ENCODE measurements at regions not wholly inside any gene's neighbourhood (a gene's known extent, or its start where the extent isn't known, plus 50 kb on each side); places are given as distances from the start of the nearest gene placed in this dataset.
A peak's percentile ranks its signal among the peaks of the same experiment; 100 is the strongest.
"Not testable (repeated sequence)": the region's sequence is repeated elsewhere in the genome, so short reads cannot be mapped to it uniquely, and the experiment has no call there.

DNA sequence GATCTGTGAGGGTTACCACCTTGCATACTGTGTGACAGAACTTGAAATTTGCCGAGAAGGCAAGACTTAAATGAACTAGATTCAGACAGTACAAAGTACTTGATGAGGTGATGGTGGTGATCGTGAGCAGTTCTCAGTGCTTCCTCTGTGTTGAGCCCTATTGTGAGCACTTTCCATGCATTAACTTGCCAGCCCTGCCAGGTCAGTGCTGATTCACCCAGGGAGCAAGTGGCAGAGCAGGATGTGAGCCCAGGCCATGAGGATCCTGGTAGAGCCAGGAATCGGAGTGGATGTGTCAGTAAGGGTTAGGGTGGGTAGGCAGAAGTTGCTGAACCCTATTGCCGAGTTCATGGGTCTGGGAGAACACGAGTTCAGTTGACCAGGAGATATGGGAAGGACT lies 4545.7 kb upstream of the TPTE start:
- not testable (repeated sequence) for ATAC-seq, H3K27ac Mint-ChIP-seq

DNA sequence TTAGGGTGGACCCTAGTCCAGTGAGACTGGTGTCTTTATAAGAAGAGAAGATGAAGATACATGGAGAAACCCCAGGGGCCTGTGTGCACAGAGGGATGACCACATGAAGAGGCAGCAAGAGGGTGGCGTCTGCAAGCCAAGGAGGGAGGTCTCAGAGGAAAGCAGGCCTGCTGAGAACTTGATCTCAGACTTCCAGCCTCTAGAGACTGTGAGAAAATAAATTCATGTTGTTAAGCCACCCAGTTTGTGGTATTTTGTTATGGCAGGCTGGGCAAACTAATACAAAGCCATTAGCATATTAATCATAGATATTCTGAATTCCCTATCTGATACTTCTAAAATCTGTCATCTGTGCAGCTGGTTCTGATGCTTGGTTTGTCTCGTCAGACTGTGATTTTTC lies 4523.8 kb upstream of the TPTE start:
- H3K27me3 Mint-ChIP-seq (ENCODE audit: low read depth); CTCF ChIA-PET; H3K9me3 Mint-ChIP-seq (ENCODE audit: insufficient read depth); ATAC-seq; H3K4me3 Mint-ChIP-seq; H3K36me3 Mint-ChIP-seq (ENCODE audit: low read depth); H3K27ac Mint-ChIP-seq; H3K4me1 Mint-ChIP-seq (ENCODE audit: low read depth); DNase-seq; POLR2A ChIA-PET: not testable (repeated sequence)

More for the DNA sequence above, 4545.7 kb upstream of the TPTE start:
- DNase-seq; POLR2A ChIA-PET; H3K9me3 Mint-ChIP-seq (ENCODE audit: insufficient read depth); H3K36me3 Mint-ChIP-seq (ENCODE audit: low read depth); H3K4me3 Mint-ChIP-seq; H3K27me3 Mint-ChIP-seq (ENCODE audit: low read depth); CTCF ChIA-PET; H3K4me1 Mint-ChIP-seq (ENCODE audit: low read depth): not testable (repeated sequence)

- H3K4me1 Mint-ChIP-seq (ENCODE audit: low read depth); ATAC-seq; H3K27ac Mint-ChIP-seq; H3K4me3 Mint-ChIP-seq; POLR2A ChIA-PET; CTCF ChIA-PET; H3K9me3 Mint-ChIP-seq (ENCODE audit: insufficient read depth); H3K27me3 Mint-ChIP-seq (ENCODE audit: low read depth); H3K36me3 Mint-ChIP-seq (ENCODE audit: low read depth); DNase-seq: not testable (repeated sequence)
Observed at GRCh38 chr21:6015422-6016057, 4505.8 kb upstream of the TPTE start.

- ATAC-seq; CTCF ChIA-PET; H3K4me3 Mint-ChIP-seq; H3K36me3 Mint-ChIP-seq (ENCODE audit: low read depth); DNase-seq; H3K27me3 Mint-ChIP-seq (ENCODE audit: low read depth); H3K4me1 Mint-ChIP-seq (ENCODE audit: low read depth); H3K27ac Mint-ChIP-seq; POLR2A ChIA-PET; H3K9me3 Mint-ChIP-seq (ENCODE audit: insufficient read depth): not testable (repeated sequence)
Observed at GRCh38 chr21:6020460-6020859, 4500.9 kb upstream of the TPTE start.

DNA sequence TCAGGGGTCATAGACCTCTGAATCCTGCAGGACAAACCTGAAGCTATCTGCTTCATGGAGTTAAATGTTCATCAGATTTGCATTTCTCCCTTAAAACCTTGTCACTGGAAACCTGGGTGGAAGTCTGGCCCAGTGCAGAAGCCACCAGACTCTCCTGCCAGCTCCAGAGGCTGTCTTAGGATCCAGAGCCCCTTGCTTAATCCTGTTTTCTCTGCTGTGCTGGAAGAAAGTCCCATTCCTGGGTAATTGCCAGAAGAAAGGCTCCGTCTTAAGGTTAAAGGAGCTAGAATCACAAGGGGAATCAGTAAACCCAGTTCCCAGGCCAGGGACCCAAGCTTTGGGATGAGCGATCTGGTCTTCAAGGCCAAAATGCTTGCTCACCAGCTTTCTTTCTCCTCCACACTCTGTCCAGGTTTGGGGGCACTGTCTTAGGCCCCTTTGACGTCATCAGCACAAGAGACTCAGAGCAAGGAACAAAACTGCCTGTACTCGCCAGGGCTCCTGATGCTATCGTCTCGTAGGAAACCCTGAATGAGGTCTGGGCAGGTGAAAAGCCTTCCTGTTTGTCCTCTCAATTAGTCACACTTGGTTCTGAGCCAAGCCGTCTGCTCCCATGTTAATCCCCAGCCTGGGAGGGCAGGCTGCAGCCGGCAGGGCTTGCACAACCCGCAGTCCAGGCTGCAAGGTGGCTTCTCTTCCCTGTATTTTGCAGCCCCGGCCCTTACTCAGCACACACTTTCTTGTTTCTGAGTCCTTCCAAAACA lies 4500.2 kb upstream of the TPTE start:
- H3K27me3 Mint-ChIP-seq (ENCODE audit: low read depth); POLR2A ChIA-PET; ATAC-seq; CTCF ChIA-PET; DNase-seq; H3K9me3 Mint-ChIP-seq (ENCODE audit: insufficient read depth); H3K36me3 Mint-ChIP-seq (ENCODE audit: low read depth); H3K4me3 Mint-ChIP-seq; H3K27ac Mint-ChIP-seq; H3K4me1 Mint-ChIP-seq (ENCODE audit: low read depth): not testable (repeated sequence)

DNA sequence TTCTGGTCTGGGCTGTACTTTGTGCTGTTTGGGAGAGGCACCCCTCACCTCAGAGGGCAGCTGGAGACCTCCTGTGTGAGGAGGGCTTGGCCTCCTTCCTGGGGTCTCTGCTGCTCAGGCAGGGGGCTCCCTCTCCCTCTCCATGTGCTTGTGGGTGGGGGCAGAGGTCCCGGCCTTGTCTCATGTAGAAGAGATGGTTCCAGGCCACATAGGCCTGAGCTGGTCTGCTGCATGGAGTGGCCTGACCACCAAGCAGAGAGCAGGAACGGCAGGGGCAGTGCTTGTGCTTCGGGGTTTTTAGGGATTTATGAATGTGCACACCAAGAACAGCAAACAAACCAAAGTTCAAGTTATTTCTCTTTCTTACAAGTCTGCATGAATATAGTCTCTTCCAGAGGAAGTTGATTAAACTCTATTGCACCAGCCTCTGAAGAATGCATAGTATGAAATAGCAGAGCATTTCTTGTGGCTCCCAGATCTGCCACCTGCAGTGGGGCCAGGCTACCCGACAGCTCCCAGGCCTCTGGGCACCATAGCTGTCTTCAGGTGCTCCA lies 4499.6 kb upstream of the TPTE start:
- POLR2A ChIA-PET; ATAC-seq; H3K36me3 Mint-ChIP-seq (ENCODE audit: low read depth); CTCF ChIA-PET; H3K27me3 Mint-ChIP-seq (ENCODE audit: low read depth); DNase-seq; H3K4me3 Mint-ChIP-seq; H3K27ac Mint-ChIP-seq; H3K4me1 Mint-ChIP-seq (ENCODE audit: low read depth); H3K9me3 Mint-ChIP-seq (ENCODE audit: insufficient read depth): not testable (repeated sequence)

- ATAC-seq; H3K27me3 Mint-ChIP-seq (ENCODE audit: low read depth); H3K27ac Mint-ChIP-seq; DNase-seq; H3K4me1 Mint-ChIP-seq (ENCODE audit: low read depth); CTCF ChIA-PET; H3K36me3 Mint-ChIP-seq (ENCODE audit: low read depth); H3K4me3 Mint-ChIP-seq; POLR2A ChIA-PET; H3K9me3 Mint-ChIP-seq (ENCODE audit: insufficient read depth): not testable (repeated sequence)
Observed at GRCh38 chr21:6023331-6023730, 4498.1 kb upstream of the TPTE start.

GRCh38 chr21:6025139-6025538 lies 4496.2 kb upstream of the TPTE start:
- H3K27me3 Mint-ChIP-seq (ENCODE audit: low read depth); H3K27ac Mint-ChIP-seq; POLR2A ChIA-PET; DNase-seq; H3K4me3 Mint-ChIP-seq; H3K9me3 Mint-ChIP-seq (ENCODE audit: insufficient read depth); H3K36me3 Mint-ChIP-seq (ENCODE audit: low read depth); ATAC-seq; H3K4me1 Mint-ChIP-seq (ENCODE audit: low read depth); CTCF ChIA-PET: not testable (repeated sequence)

DNA sequence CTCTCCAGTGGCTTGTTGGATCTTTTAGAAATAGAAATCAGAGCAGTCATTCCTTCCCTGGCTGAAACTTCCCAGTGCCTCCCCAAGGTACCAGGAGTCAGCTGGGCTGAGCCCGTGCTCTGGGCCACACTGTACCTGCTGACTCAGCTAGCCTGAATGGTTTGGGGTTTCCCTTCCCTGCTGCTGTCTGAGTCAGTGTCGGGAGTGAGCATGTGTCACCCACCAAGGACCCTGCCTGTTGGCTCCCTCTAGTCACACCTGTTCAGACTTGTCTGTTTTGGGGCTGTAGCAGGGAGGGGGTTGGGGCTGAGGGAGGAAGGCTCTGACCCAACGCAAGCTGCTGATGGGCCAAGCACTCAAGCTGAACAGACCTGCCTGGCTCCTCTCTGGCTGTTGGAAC lies 4493.9 kb upstream of the TPTE start:
- H3K4me1 Mint-ChIP-seq (ENCODE audit: low read depth); H3K36me3 Mint-ChIP-seq (ENCODE audit: low read depth); H3K27me3 Mint-ChIP-seq (ENCODE audit: low read depth); CTCF ChIA-PET; H3K4me3 Mint-ChIP-seq; H3K27ac Mint-ChIP-seq; POLR2A ChIA-PET; DNase-seq; H3K9me3 Mint-ChIP-seq (ENCODE audit: insufficient read depth): not testable (repeated sequence)
- ATAC-seq, result peak; percentile 51

- DNase-seq; H3K36me3 Mint-ChIP-seq (ENCODE audit: low read depth); ATAC-seq; H3K4me3 Mint-ChIP-seq; H3K27me3 Mint-ChIP-seq (ENCODE audit: low read depth); H3K4me1 Mint-ChIP-seq (ENCODE audit: low read depth); CTCF ChIA-PET; H3K27ac Mint-ChIP-seq; H3K9me3 Mint-ChIP-seq (ENCODE audit: insufficient read depth); POLR2A ChIA-PET: not testable (repeated sequence)
Observed at GRCh38 chr21:6034124-6034678, 4487.2 kb upstream of the TPTE start.

DNA sequence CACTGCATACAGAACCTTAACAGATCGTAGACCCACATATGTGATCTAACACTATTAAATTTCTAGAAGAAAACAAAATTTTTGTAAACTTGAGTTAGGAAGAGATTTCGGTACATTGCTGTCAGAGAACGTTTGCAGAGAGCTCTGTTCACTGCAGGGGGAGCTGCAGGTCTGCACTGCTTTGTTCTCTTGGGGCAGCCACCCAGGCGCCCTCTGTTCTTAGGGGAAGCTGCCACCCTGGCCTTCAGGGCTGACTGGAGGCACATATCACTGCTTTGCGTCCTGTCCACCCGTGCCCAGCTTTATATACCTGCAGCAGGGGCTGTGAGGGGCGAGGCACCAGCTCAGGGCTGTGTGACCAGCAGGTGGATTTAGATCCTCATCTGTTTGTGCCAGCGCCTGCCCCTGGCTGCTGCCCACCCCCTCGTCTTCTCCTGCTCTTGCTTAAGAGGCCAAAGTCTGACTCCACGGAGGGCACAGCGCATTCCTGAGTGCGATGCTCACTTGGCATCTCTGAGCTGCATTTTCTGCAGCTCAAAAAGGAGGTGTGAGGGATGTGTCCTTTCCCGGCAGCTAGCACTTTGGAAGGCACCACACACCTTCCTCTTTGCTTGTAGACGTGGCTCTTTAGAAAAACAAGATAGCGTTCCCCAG lies 4486.4 kb upstream of the TPTE start:
- H3K9me3 Mint-ChIP-seq (ENCODE audit: insufficient read depth); H3K27me3 Mint-ChIP-seq (ENCODE audit: low read depth); CTCF ChIA-PET; H3K4me1 Mint-ChIP-seq (ENCODE audit: low read depth); H3K4me3 Mint-ChIP-seq; H3K27ac Mint-ChIP-seq; H3K36me3 Mint-ChIP-seq (ENCODE audit: low read depth); POLR2A ChIA-PET; DNase-seq; ATAC-seq: not testable (repeated sequence)

- H3K36me3 Mint-ChIP-seq (ENCODE audit: low read depth); ATAC-seq; POLR2A ChIA-PET; H3K4me1 Mint-ChIP-seq (ENCODE audit: low read depth); H3K27ac Mint-ChIP-seq; H3K4me3 Mint-ChIP-seq; CTCF ChIA-PET; H3K9me3 Mint-ChIP-seq (ENCODE audit: insufficient read depth); DNase-seq; H3K27me3 Mint-ChIP-seq (ENCODE audit: low read depth): not testable (repeated sequence)
Observed at GRCh38 chr21:6035474-6036155, 4485.8 kb upstream of the TPTE start.
